ENCODE measurements at regions not wholly inside any gene's neighbourhood (a gene's known extent, or its start where the extent isn't known, plus 50 kb on each side); places are given as distances from the start of the nearest gene placed in this dataset.

DNA sequence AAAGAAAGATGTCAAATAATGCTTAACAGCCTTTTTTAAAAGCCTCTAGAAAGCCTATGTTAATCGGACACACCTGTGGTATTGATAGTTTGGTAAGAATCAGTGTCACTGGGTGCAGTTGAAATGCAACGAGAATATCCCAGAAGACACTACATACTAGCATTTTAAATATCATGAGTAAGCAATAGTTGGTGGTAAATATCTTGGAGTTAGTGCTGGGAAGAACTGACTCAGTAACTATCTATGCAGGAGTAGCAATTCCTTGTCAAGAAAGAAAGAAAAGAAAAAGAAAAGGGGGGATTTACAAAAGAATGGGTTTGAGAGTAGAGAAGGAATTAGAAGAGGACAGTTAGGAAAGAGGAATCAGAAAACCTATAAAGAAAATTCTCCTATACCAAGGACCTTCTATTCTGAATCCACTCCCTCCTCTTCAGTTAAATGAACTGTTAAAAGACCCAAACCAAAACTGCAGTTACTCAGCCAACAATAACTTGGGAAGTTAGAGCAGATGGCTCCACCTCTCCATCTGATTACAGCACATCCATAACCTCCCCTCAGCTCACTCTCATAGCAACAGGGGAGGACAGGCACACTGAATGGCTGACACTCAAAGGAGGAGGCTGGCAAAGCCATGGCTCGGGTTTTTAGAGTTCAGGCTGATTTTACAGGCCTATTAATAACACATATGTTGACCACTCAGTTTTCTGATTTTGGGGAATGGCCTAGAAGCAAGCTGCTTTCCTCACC lies 207.6 kb upstream of the MDFIC2 start:
- Histone ChIP-seq H3K27me3 (ENCODE audit: insufficient read depth, poor library complexity, severe bottlenecking) (peaks cover 54% of the 10 kb centered on the region), H3K9me3 (ENCODE audit: severe bottlenecking) (no peaks in the 10 kb centered on the region), H3K27ac (ENCODE audit: poor library complexity, severe bottlenecking) (no peak overlapping the region), H3K4me3 (ENCODE audit: severe bottlenecking) (no peak overlapping the region), H3K36me3 (ENCODE audit: low read depth) (no peaks in the 10 kb centered on the region), H3K4me1 (ENCODE audit: insufficient read depth, poor library complexity, severe bottlenecking) (no peaks in the 10 kb centered on the region)
- DNase-seq (ENCODE audit: low spot score) (no peak), ATAC-seq (ENCODE audit: low read depth) (no peak)
- TF ChIP-seq, protein P1, sequence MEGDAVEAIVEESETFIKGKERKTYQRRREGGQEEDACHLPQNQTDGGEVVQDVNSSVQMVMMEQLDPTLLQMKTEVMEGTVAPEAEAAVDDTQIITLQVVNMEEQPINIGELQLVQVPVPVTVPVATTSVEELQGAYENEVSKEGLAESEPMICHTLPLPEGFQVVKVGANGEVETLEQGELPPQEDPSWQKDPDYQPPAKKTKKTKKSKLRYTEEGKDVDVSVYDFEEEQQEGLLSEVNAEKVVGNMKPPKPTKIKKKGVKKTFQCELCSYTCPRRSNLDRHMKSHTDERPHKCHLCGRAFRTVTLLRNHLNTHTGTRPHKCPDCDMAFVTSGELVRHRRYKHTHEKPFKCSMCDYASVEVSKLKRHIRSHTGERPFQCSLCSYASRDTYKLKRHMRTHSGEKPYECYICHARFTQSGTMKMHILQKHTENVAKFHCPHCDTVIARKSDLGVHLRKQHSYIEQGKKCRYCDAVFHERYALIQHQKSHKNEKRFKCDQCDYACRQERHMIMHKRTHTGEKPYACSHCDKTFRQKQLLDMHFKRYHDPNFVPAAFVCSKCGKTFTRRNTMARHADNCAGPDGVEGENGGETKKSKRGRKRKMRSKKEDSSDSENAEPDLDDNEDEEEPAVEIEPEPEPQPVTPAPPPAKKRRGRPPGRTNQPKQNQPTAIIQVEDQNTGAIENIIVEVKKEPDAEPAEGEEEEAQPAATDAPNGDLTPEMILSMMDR (IDR thresholded peaks at IDR 0.05; ENCODE audit: poor library complexity, severe bottlenecking): no peak

DNA sequence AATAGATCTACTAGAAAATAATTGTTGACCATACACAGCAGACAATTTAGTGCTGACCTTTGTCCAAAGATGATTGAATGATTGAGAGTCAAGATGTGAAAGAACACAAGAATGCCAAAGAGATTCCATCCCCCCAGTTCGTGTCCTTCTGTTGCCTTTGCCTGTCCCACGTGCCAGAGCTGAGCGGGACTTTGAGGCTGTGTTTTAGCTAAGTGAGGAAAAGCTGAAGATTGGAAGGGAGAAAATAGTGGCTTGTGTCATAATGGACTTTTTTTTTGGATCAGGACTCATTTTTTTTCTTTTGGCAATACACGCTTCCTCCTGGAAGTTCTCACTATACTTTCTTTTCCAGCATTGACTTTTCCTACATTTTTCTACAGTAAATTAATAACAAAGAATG lies 206.6 kb upstream of the MDFIC2 start:
- H3K27me3 ChIP-seq (ENCODE audit: insufficient read depth, poor library complexity, severe bottlenecking): peaks cover 64% of the 10 kb centered on the region
- H3K27ac ChIP-seq (ENCODE audit: poor library complexity, severe bottlenecking): no peak overlapping the region
- no peaks in the 10 kb centered on the region for H3K4me1 ChIP-seq (ENCODE audit: insufficient read depth, poor library complexity, severe bottlenecking)
- H3K9me3 ChIP-seq (ENCODE audit: severe bottlenecking): no peaks in the 10 kb centered on the region
- no peaks in the 10 kb centered on the region for H3K36me3 ChIP-seq (ENCODE audit: low read depth)
- ATAC-seq (ENCODE audit: low read depth) (no peak), DNase-seq (ENCODE audit: low spot score) (no peak)
- H3K4me3 ChIP-seq (ENCODE audit: severe bottlenecking): no peak overlapping the region
- TF ChIP-seq, protein P1 (IDR thresholded peaks at IDR 0.05; ENCODE audit: poor library complexity, severe bottlenecking): no peak

DNA sequence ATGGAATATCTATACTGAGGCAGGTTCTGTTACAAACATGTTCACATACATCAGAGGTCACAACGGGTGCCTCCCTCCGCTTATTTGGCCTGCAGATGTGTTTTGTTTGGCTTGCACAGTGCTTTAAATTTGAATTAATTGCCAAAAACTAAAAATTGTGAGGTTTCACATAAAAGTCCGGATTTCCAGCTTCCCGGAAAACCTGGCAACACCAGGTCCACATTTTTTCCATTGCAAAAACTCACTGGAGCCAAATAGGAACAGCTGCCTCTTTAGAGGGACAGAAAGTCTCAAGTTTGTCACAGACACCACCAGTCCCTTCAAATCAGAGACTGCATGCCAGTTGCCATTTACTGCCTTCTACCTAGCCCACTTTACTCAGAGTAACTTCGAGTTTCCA lies 205.9 kb upstream of the MDFIC2 start:
- ATAC-seq (ENCODE audit: low read depth): no peak
- no peaks in the 10 kb centered on the region for H3K9me3 ChIP-seq (ENCODE audit: severe bottlenecking)
- H3K27ac ChIP-seq (ENCODE audit: poor library complexity, severe bottlenecking): no peak overlapping the region
- H3K4me3 ChIP-seq (ENCODE audit: severe bottlenecking): no peak overlapping the region
- TF ChIP-seq, protein P1 (IDR thresholded peaks at IDR 0.05; ENCODE audit: poor library complexity, severe bottlenecking): no peak
- no peaks in the 10 kb centered on the region for H3K4me1 ChIP-seq (ENCODE audit: insufficient read depth, poor library complexity, severe bottlenecking)
- H3K36me3 ChIP-seq (ENCODE audit: low read depth): no peaks in the 10 kb centered on the region
- no peak for DNase-seq (ENCODE audit: low spot score)
- peaks cover 64% of the 10 kb centered on the region for H3K27me3 ChIP-seq (ENCODE audit: insufficient read depth, poor library complexity, severe bottlenecking)

DNA sequence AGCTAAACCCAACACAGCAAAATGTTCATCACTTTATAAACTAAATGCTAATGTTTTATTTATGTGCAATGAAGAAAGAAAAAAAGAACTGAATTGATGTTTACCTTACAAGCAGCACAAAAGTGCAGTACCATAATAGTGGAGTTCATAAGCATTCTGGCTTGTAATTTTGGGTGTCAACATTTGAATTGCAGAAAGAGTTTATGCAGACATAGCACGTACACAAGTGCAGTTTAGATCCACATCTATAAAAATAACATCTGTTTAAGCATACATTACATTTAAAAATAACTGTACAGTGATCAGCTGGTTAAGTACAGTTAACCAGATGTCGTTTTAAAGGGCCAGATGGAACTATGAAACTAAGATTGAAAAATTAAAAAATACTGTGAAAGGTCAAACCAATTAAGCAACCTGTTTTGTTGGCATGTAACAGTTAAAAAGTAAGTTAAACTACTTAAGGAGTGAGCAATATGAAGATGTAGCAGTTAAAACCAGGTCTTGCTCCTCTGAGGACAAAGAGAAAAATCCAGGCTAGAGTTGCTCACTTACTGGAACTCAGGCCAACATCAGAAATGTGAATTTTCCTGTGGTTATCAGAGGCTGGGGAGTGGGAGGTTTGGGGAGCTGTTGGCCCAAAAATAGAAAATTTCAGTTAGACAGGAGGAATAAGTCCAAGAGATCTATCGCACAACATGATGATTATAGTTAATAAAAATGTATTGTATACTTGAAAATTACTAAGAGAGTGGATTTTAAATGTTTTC lies 204.9 kb upstream of the MDFIC2 start:
- Histone ChIP-seq H3K36me3 (ENCODE audit: low read depth) (no peaks in the 10 kb centered on the region), H3K27ac (ENCODE audit: poor library complexity, severe bottlenecking) (no peak overlapping the region), H3K4me1 (ENCODE audit: insufficient read depth, poor library complexity, severe bottlenecking) (no peaks in the 10 kb centered on the region), H3K9me3 (ENCODE audit: severe bottlenecking) (no peaks in the 10 kb centered on the region), H3K4me3 (ENCODE audit: severe bottlenecking) (no peak overlapping the region), H3K27me3 (ENCODE audit: insufficient read depth, poor library complexity, severe bottlenecking) (peaks cover 69% of the 10 kb centered on the region)
- ATAC-seq (ENCODE audit: low read depth) (no peak), DNase-seq (ENCODE audit: low spot score) (no peak)
- TF ChIP-seq, protein P1 (IDR thresholded peaks at IDR 0.05; ENCODE audit: poor library complexity, severe bottlenecking): no peak

DNA sequence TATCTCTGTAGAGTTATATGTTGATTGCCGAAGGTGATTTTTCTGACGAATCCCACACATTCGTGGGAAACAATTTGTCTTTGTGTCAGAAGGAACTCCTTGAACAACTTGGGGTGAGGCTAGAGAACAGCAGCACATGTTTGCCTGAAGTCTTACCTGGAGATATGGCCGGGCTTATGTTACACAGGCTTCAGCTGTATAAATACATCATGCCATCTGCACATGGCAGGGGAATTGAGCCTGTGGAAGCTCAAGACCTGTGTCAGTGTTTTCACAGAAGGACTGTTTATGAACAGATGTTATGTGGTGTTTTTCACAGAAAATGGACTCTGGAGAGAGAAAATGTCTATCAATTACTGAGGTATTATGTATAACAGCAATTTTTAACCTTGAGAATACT lies 203.6 kb upstream of the MDFIC2 start:
- no peak overlapping the region for H3K27ac ChIP-seq (ENCODE audit: poor library complexity, severe bottlenecking)
- peaks cover 71% of the 10 kb centered on the region for H3K27me3 ChIP-seq (ENCODE audit: insufficient read depth, poor library complexity, severe bottlenecking)
- ATAC-seq (ENCODE audit: low read depth) (no peak), DNase-seq (ENCODE audit: low spot score) (no peak)
- H3K4me3 ChIP-seq (ENCODE audit: severe bottlenecking): no peak overlapping the region
- H3K4me1 ChIP-seq (ENCODE audit: insufficient read depth, poor library complexity, severe bottlenecking): no peaks in the 10 kb centered on the region
- H3K9me3 ChIP-seq (ENCODE audit: severe bottlenecking): no peaks in the 10 kb centered on the region
- H3K36me3 ChIP-seq (ENCODE audit: low read depth): no peaks in the 10 kb centered on the region
- TF ChIP-seq, protein P1 (IDR thresholded peaks at IDR 0.05; ENCODE audit: poor library complexity, severe bottlenecking): no peak

Measured in RWPE2 (cell line).